ENCODE measurements at regions not wholly inside any gene's neighbourhood (a gene's known extent, or its start where the extent isn't known, plus 50 kb on each side); places are given as distances from the start of the nearest gene placed in this dataset.

GRCh38 chr6:167526465-167527368, 201.8 kb downstream of the TTLL2 start:
- Histone ChIP-seq H3K4me3 (no peak overlapping the region), H3K4me1 (ENCODE audit: low read depth) (peaks cover 3% of the 10 kb centered on the region), H3K36me3 (no peaks in the 10 kb centered on the region), H3K27me3 (no peaks in the 10 kb centered on the region), H3K27ac (no peak overlapping the region), H3K9me3 (ENCODE audit: low read depth) (no peaks in the 10 kb centered on the region)
- no peak for DNase-seq (ENCODE audit: low read depth in 1 of 2, low spot score in 1 of 2)
- TF ChIP-seq CTCF (IDR thresholded peaks at IDR 0.05; ENCODE audit: low read depth, low read length) = no peak

- TF ChIP-seq CTCF (IDR thresholded peaks at IDR 0.05; ENCODE audit: low read depth, low read length) = no peak
- no peak overlapping the region for H3K27ac ChIP-seq
- H3K4me1 ChIP-seq (ENCODE audit: low read depth) = peaks cover 3% of the 10 kb centered on the region
- no peak overlapping the region for H3K4me3 ChIP-seq
- no peaks in the 10 kb centered on the region for H3K9me3 ChIP-seq (ENCODE audit: low read depth)
- no peak for DNase-seq (ENCODE audit: low read depth in 1 of 2, low spot score in 1 of 2)
- no peaks in the 10 kb centered on the region for H3K27me3 ChIP-seq
- H3K36me3 ChIP-seq = no peaks in the 10 kb centered on the region
Measured at GRCh38 chr6:167528239-167528638, 203.4 kb downstream of the TTLL2 start.

GRCh38 chr6:167528976-167529375, 204.1 kb downstream of the TTLL2 start:
- H3K4me3 ChIP-seq = no peak overlapping the region
- H3K4me1 ChIP-seq (ENCODE audit: low read depth) = peaks cover 3% of the 10 kb centered on the region
- no peaks in the 10 kb centered on the region for H3K27me3 ChIP-seq
- no peaks in the 10 kb centered on the region for H3K9me3 ChIP-seq (ENCODE audit: low read depth)
- no peak for DNase-seq (ENCODE audit: low read depth in 1 of 2, low spot score in 1 of 2)
- no peak overlapping the region for H3K27ac ChIP-seq
- no peaks in the 10 kb centered on the region for H3K36me3 ChIP-seq
- TF ChIP-seq CTCF (IDR thresholded peaks at IDR 0.05; ENCODE audit: low read depth, low read length) = no peak

- no peaks in the 10 kb centered on the region for H3K27me3 ChIP-seq
- no peak overlapping the region for H3K4me3 ChIP-seq
- peaks cover 3% of the 10 kb centered on the region for H3K4me1 ChIP-seq (ENCODE audit: low read depth)
- DNase-seq (ENCODE audit: low read depth in 1 of 2, low spot score in 1 of 2) = no peak
- no peak for TF ChIP-seq CTCF (IDR thresholded peaks at IDR 0.05; ENCODE audit: low read depth, low read length)
- no peaks in the 10 kb centered on the region for H3K36me3 ChIP-seq
- H3K9me3 ChIP-seq (ENCODE audit: low read depth) = no peaks in the 10 kb centered on the region
- no peak overlapping the region for H3K27ac ChIP-seq
Measured at GRCh38 chr6:167529444-167530335, 204.8 kb downstream of the TTLL2 start.

GRCh38 chr6:167530951-167531350, 206.1 kb downstream of the TTLL2 start:
- H3K9me3 ChIP-seq (ENCODE audit: low read depth) = no peaks in the 10 kb centered on the region
- H3K36me3 ChIP-seq = no peaks in the 10 kb centered on the region
- no peak overlapping the region for H3K27ac ChIP-seq
- peak in 1 of 2 donors; percentile 35 for DNase-seq (ENCODE audit: low read depth in 1 of 2, low spot score in 1 of 2)
- peaks cover 3% of the 10 kb centered on the region for H3K4me1 ChIP-seq (ENCODE audit: low read depth)
- no peak overlapping the region for H3K4me3 ChIP-seq
- no peaks in the 10 kb centered on the region for H3K27me3 ChIP-seq
- TF ChIP-seq CTCF (IDR thresholded peaks at IDR 0.05; ENCODE audit: low read depth, low read length) = no peak

Measured in cardiac muscle cell (in vitro differentiated cells and primary cell).